K562 (cell line): ENCODE measurements at regions not wholly inside any gene's neighbourhood (a gene's known extent, or its start where the extent isn't known, plus 50 kb on each side); places are given as distances from the start of the nearest gene placed in this dataset.

ENCODE experiments used
- AFF1 ChIP-seq, 2 experiments: fragments of 450-650 bp; IDR thresholded peaks; 2 replicates each; pipeline ENCODE4 v1.6.1; 2018; ENCODE audit warnings: mild to moderate bottlenecking in 2 of 2, low read depth in 1 of 2; ENCODE audit not compliant: partially characterized antibody in 2 of 2
- CEBPB ChIP-seq: fragments of 450-650 bp; IDR thresholded peaks from 2 replicates; pipeline ENCODE4 v1.6.1; 2016; ENCODE audit warnings: missing genetic modification characterization, missing compliant biosample characterization
- CEBPG ChIP-seq, 3 experiments: fragments of 200-800 bp in 1 of 3; sonication (Bioruptor generic) in 1 of 3; sonication (generic) in 1 of 3; formaldehyde crosslinking in 1 of 3; IDR thresholded peaks in 2 of 3; conservative IDR thresholded peaks in 1 of 3; 2 replicates each; pipeline versions ENCODE4 v1.6.1 to v1.8.0; 2016 to 2022; ENCODE audit warnings: missing compliant biosample characterization in 2 of 3, missing genetic modification characterization in 2 of 3, mild to moderate bottlenecking in 1 of 3, missing genetic modification reagents in 1 of 3
- CTCF ChIP-seq, 3 experiments: IDR thresholded peaks in 2 of 3; conservative IDR thresholded peaks in 1 of 3; 2 replicates each; pipeline ENCODE4 v1.5.1; 2011 to 2012; ENCODE audit warnings: low read length in 3 of 3, mild to moderate bottlenecking in 3 of 3, control low read depth in 2 of 3, improper control_type of control experiment in 1 of 3, inconsistent platforms in 1 of 3, low read depth in 1 of 3, mixed read lengths in 1 of 3, moderate library complexity in 1 of 3; ENCODE audit not compliant: insufficient read depth in 2 of 3
- EP300 ChIP-seq: IDR thresholded peaks from 2 replicates; pipeline ENCODE4 v1.6.1; 2012; ENCODE audit warnings: low read length, improper control_type of control experiment
- HCFC1 ChIP-seq: IDR thresholded peaks from 2 replicates; pipeline ENCODE4 v1.6.1; 2012; ENCODE audit warnings: low read depth, low read length, improper control_type of control experiment
- NFRKB ChIP-seq: fragments of 450-650 bp; IDR thresholded peaks from 2 replicates; pipeline ENCODE4 v1.6.1; 2016; ENCODE audit warnings: low read depth
- RBM39 ChIP-seq: fragments of 200-400 bp; formaldehyde crosslinking; optimal IDR thresholded peaks from 2 replicates; pipeline ENCODE3; 2018; ENCODE audit warnings: low read depth, low read length
- SIRT6 ChIP-seq: IDR thresholded peaks from one replicate; pipeline ENCODE4 v1.6.1; 2012; ENCODE audit warnings: low read depth, mild to moderate bottlenecking, control low read depth, inconsistent platforms, low read length, moderate library complexity
- THAP7 ChIP-seq: fragments of 250-450 bp; sonication (Bioruptor Pico); IDR thresholded peaks from 2 replicates; pipeline ENCODE4 v1.5.0; 2021
- YY1 ChIP-seq, 3 experiments: IDR thresholded peaks; 2 replicates each; pipeline ENCODE4 v1.6.1; 2011; ENCODE audit warnings: low read length in 2 of 3, mild to moderate bottlenecking in 2 of 3, moderate library complexity in 2 of 3, borderline replicate concordance in 1 of 3, control low read depth in 1 of 3, low read depth in 1 of 3; ENCODE audit not compliant: insufficient read depth in 3 of 3, insufficient replicate concordance in 2 of 3, control insufficient read depth in 1 of 3, insufficient read length in 1 of 3; ENCODE audit errors: extremely low read depth in 1 of 3

GRCh38 chr13:72074663-72075062 is 207.7 kb upstream of the DACH1 start:
- TF ChIP-seq NFRKB (no peak), SIRT6 (no peak), CEBPB (tag) (no peak), RBM39 (no peak), EP300 (no peak), YY1 (IDR thresholded peaks at IDR 0.05; ENCODE audit: borderline replicate concordance in 1 of 3, control insufficient read depth in 1 of 3, extremely low read depth in 1 of 3, insufficient read depth in 3 of 3, insufficient read length in 1 of 3, insufficient replicate concordance in 2 of 3, low read depth in 1 of 3, low read length in 2 of 3) (no peak), CEBPG (CRISPR knock-in tag; IDR thresholded peaks at IDR 0.05) (no peak), CEBPG (tag; conservative IDR thresholded peaks at IDR 0.05 in 1 of 2, IDR thresholded peaks at IDR 0.05 in 1 of 2) (no peak), AFF1 (IDR thresholded peaks at IDR 0.05; ENCODE audit: low read depth in 1 of 2, partially characterized antibody in 2 of 2) (no peak), HCFC1 (no peak), THAP7 (CRISPR knock-in tag) (no peak), CTCF (IDR thresholded peaks at IDR 0.05 in 2 of 3, conservative IDR thresholded peaks at IDR 0.05 in 1 of 3; ENCODE audit: insufficient read depth in 2 of 3, low read depth in 1 of 3, low read length in 3 of 3) (no peak)
